Testis (tissue), 2 donors: ENCODE measurements at regions not wholly inside any gene's neighbourhood (a gene's known extent, or its start where the extent isn't known, plus 50 kb on each side); places are given as distances from the start of the nearest gene placed in this dataset.

ENCODE experiments used
- DNase-seq: peaks from one replicate; pipeline ENCODE4 v3.0.0-alpha.2; 2019
- H3K27ac ChIP-seq, 2 donors: fragments of 200-600 bp; sonication (generic); one replicate each; pipeline ENCODE4 v1.5.1; 2019
- H3K27me3 ChIP-seq: fragments of 200-600 bp; sonication (generic); one replicate; pipeline ENCODE4 v1.5.1; 2019
- H3K36me3 ChIP-seq: fragments of 200-600 bp; sonication (generic); one replicate; pipeline ENCODE4 v1.5.1; 2017; ENCODE audit warnings: low read depth; ENCODE audit errors: missing control alignments
- H3K4me1 ChIP-seq: fragments of 200-600 bp; sonication (generic); one replicate; pipeline ENCODE4 v1.5.1; 2019
- H3K4me3 ChIP-seq, 2 donors: fragments of 200-600 bp; sonication (generic); one replicate each; pipeline ENCODE4 v1.5.1; 2017 to 2019
- H3K9me3 ChIP-seq: fragments of 200-600 bp; sonication (generic); one replicate; pipeline ENCODE4 v1.5.1; 2017
- POLR2A ChIP-seq: fragments of 450-650 bp; IDR thresholded peaks from one replicate; pipeline ENCODE4 v1.6.1; 2017; ENCODE audit warnings: antibody characterized with exemption, mild to moderate bottlenecking, moderate library complexity
- WGBS, 2 donors: methylation state at CpG; one replicate each; pipeline ENCODE4 v1.1.5; 2018; 5-methylcytosine and 5-hydroxymethylcytosine counted together
- intact Hi-C: fragments of 100-400 bp; cut with DNase I; formaldehyde crosslinking; loops from one replicate; pipeline ENCODE4 v1.15.1; 2023; ENCODE audit warnings: low total_unique reads
- TF ChIP-seq, protein P1 (sequence below), 3 experiments: fragments of 450-650 bp in 2 of 3; fragments of 200-600 bp in 1 of 3; sonication (generic) in 1 of 3; IDR thresholded peaks; one replicate each; pipeline ENCODE4 v1.5.1; 2016 to 2019; ENCODE audit warnings: antibody characterized with exemption in 3 of 3, mild to moderate bottlenecking in 2 of 3, moderate library complexity in 1 of 3

GRCh38 chr5:145129797-145130196 is 705.3 kb downstream of the PRELID2 start:
- no peaks in the 10 kb centered on the region for H3K9me3 ChIP-seq
- no peak overlapping the region for H3K4me3 ChIP-seq
- no peak overlapping the region for H3K27ac ChIP-seq
- WGBS, 2 donors: 92 to 96% methylated on average over 5 of the region's 5 CpGs
- DNase-seq: no peak
- no peaks in the 10 kb centered on the region for H3K27me3 ChIP-seq
- no peaks in the 10 kb centered on the region for H3K36me3 ChIP-seq
- intact Hi-C loops: no loop called here
- no peaks in the 10 kb centered on the region for H3K4me1 ChIP-seq
- TF ChIP-seq POLR2A: no peak
- TF ChIP-seq, protein P1, sequence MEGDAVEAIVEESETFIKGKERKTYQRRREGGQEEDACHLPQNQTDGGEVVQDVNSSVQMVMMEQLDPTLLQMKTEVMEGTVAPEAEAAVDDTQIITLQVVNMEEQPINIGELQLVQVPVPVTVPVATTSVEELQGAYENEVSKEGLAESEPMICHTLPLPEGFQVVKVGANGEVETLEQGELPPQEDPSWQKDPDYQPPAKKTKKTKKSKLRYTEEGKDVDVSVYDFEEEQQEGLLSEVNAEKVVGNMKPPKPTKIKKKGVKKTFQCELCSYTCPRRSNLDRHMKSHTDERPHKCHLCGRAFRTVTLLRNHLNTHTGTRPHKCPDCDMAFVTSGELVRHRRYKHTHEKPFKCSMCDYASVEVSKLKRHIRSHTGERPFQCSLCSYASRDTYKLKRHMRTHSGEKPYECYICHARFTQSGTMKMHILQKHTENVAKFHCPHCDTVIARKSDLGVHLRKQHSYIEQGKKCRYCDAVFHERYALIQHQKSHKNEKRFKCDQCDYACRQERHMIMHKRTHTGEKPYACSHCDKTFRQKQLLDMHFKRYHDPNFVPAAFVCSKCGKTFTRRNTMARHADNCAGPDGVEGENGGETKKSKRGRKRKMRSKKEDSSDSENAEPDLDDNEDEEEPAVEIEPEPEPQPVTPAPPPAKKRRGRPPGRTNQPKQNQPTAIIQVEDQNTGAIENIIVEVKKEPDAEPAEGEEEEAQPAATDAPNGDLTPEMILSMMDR (IDR thresholded peaks at IDR 0.05): no peak

DNA sequence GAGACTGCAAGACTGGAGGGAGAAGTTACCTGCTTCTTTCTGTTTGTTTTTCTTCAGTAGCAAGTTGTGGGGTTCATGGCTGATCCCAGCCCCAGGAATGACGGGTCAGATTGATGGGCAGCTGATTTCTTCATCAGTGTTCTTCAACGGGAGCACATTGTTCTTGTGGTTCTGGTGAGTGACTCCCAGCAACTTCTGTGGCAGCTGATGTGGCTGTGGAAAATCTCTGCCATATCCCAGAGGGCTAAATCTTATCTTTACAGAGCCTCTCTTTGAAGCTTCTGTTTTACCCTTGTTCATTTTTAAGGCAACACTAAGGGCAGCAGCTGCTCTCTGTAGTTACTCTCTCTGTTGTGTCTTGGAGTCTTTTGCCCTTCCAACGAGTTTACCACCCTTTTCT is 710.3 kb downstream of the PRELID2 start:
- WGBS, 2 donors: 70 to 82% methylated on average over 3 of the region's 3 CpGs
- Histone ChIP-seq H3K36me3 (no peaks in the 10 kb centered on the region), H3K27ac (no peak overlapping the region), H3K9me3 (no peaks in the 10 kb centered on the region), H3K4me1 (no peaks in the 10 kb centered on the region), H3K4me3 (no peak overlapping the region), H3K27me3 (no peaks in the 10 kb centered on the region)
- DNase-seq: no peak
- TF ChIP-seq, protein P1 (IDR thresholded peaks at IDR 0.05): no peak
- TF ChIP-seq POLR2A: no peak
- intact Hi-C loops: no loop called here

DNA sequence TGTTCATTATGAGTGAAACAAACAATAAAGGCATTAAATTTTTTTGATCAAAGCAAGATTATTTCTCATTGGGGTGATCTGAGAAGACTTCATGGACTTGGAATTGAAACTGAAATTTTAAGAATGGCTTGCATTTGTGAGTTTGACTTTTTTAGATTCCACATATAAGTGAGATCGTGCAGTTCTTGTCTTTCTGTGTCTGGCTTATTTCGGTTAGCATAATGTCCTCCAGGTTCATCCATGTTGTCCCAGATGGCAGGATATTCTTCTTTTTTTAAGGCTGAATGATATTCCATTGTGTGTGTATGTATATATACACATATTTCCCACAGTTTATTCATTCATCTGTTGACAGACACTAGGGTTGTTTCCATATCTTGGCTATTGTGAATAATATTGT is 716.5 kb downstream of the PRELID2 start:
- no peak overlapping the region for H3K4me3 ChIP-seq
- TF ChIP-seq POLR2A: no peak
- TF ChIP-seq, protein P1 (IDR thresholded peaks at IDR 0.05): no peak
- DNase-seq: no peak
- no peaks in the 10 kb centered on the region for H3K4me1 ChIP-seq
- no peaks in the 10 kb centered on the region for H3K27me3 ChIP-seq
- no peak overlapping the region for H3K27ac ChIP-seq
- no peaks in the 10 kb centered on the region for H3K36me3 ChIP-seq
- intact Hi-C loops: no loop called here
- WGBS, 2 donors: 90 to 93% methylated on average over 2 of the region's 2 CpGs
- no peaks in the 10 kb centered on the region for H3K9me3 ChIP-seq

DNA sequence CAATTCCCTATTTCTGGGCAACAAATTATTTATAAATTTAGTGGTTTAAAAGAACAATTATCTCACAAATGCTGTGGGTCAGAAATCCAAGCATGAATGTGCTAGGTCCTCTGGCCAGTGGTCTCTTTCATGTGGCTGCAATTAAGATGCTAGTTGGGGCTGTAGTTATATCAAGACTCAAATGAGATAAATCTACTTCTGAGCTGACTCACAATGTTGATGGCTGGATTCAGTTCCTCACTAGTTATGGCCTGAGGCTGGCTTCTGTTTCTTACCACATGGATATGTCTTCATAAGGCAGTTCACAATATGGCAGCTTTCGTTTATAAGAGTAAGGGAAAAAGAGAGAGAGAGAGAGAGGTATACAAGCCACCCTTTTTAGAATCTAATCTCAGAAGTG is 717.0 kb downstream of the PRELID2 start:
- DNase-seq: no peak
- 85 to 87% methylated on average over 1 of the region's 1 CpG for WGBS, 2 donors
- no peak overlapping the region for H3K4me3 ChIP-seq
- TF ChIP-seq, protein P1 (IDR thresholded peaks at IDR 0.05): no peak
- TF ChIP-seq POLR2A: no peak
- intact Hi-C loops: no loop called here
- H3K27ac ChIP-seq: no peak overlapping the region
- H3K36me3 ChIP-seq: no peaks in the 10 kb centered on the region
- no peaks in the 10 kb centered on the region for H3K27me3 ChIP-seq
- no peaks in the 10 kb centered on the region for H3K9me3 ChIP-seq
- no peaks in the 10 kb centered on the region for H3K4me1 ChIP-seq

- Histone ChIP-seq H3K9me3 (no peaks in the 10 kb centered on the region), H3K27me3 (no peaks in the 10 kb centered on the region), H3K4me3 (no peak overlapping the region), H3K36me3 (no peaks in the 10 kb centered on the region), H3K4me1 (no peaks in the 10 kb centered on the region), H3K27ac (no peak overlapping the region)
- intact Hi-C loops: no loop called here
- no peak for DNase-seq
- 89 to 93% methylated on average over 4 of the region's 4 CpGs for WGBS, 2 donors
- TF ChIP-seq, protein P1 (IDR thresholded peaks at IDR 0.05): no peak
- no peak for TF ChIP-seq POLR2A
These were observed 717.9 kb downstream of the PRELID2 start for GRCh38 chr5:145117285-145117684.
